ENCODE measurements at regions not wholly inside any gene's neighbourhood (a gene's known extent, or its start where the extent isn't known, plus 50 kb on each side); places are given as distances from the start of the nearest gene placed in this dataset.
"Not testable (repeated sequence)": the region's sequence is repeated elsewhere in the genome, so short reads cannot be mapped to it uniquely, and the experiment has no call there.

GRCh38 chr13:37475966-37476365 is 122.6 kb downstream of the POSTN start:
- no peak overlapping the region for H3K4me3 ChIP-seq (ENCODE audit: insufficient read length, low read depth)
- DNase-seq (ENCODE audit: low read depth, low spot score) = no peak
- no peaks in the 10 kb centered on the region for H3K27me3 ChIP-seq (ENCODE audit: insufficient read depth, insufficient read length)
- no peak overlapping the region for H3K9ac ChIP-seq (ENCODE audit: insufficient read length, low read depth)
- no peaks in the 10 kb centered on the region for H3K4me1 ChIP-seq (ENCODE audit: insufficient read depth, insufficient read length)
- no peak for TF ChIP-seq ZNF274 (IDR thresholded peaks at IDR 0.05; ENCODE audit: low read depth, low read length)
- no peak for TF ChIP-seq SUZ12 (IDR thresholded peaks at IDR 0.05; ENCODE audit: extremely low read depth, insufficient read depth, insufficient read length)
- TF ChIP-seq YY1 (IDR thresholded peaks at IDR 0.05; ENCODE audit: insufficient read depth, insufficient read length) = no peak
- H3K36me3 ChIP-seq (ENCODE audit: insufficient read depth, insufficient read length, low read length) = no peaks in the 10 kb centered on the region
- H3K9me3 ChIP-seq (ENCODE audit: insufficient read depth, low read length) = no peaks in the 10 kb centered on the region; the same call in 1 of the 2 replicates

DNA sequence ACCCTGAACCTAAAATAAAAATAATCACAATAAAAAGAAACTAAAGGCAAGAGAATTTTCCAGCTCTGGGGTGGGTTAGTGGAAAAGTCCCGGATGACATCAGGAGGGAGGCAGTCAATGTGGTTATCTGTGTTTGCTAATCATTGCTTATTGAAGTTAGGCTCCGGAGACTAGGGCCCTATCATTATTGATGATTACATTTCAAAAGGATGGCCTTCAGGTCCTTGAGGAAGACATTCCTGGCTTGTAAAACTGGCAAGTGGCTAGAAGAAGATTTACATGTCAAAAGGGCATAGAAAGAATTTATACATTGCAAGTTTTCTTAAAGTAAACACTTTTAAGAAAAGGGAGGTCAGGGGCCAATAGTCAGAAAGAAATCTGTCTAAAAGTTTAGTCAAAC is 123.4 kb downstream of the POSTN start:
- no peak overlapping the region for H3K4me3 ChIP-seq (ENCODE audit: insufficient read length, low read depth)
- H3K9ac ChIP-seq (ENCODE audit: insufficient read length, low read depth) = no peak overlapping the region
- H3K9me3 ChIP-seq (ENCODE audit: insufficient read depth, low read length) = no peaks in the 10 kb centered on the region; the same call in 1 of the 2 replicates
- DNase-seq (ENCODE audit: low read depth, low spot score) = no peak
- H3K27me3 ChIP-seq (ENCODE audit: insufficient read depth, insufficient read length) = no peaks in the 10 kb centered on the region
- no peaks in the 10 kb centered on the region for H3K36me3 ChIP-seq (ENCODE audit: insufficient read depth, insufficient read length, low read length)
- H3K4me1 ChIP-seq (ENCODE audit: insufficient read depth, insufficient read length) = no peaks in the 10 kb centered on the region
- TF ChIP-seq YY1 (IDR thresholded peaks at IDR 0.05; ENCODE audit: insufficient read depth, insufficient read length) = no peak
- TF ChIP-seq SUZ12 (IDR thresholded peaks at IDR 0.05; ENCODE audit: extremely low read depth, insufficient read depth, insufficient read length) = no peak
- no peak for TF ChIP-seq ZNF274 (IDR thresholded peaks at IDR 0.05; ENCODE audit: low read depth, low read length)

DNA sequence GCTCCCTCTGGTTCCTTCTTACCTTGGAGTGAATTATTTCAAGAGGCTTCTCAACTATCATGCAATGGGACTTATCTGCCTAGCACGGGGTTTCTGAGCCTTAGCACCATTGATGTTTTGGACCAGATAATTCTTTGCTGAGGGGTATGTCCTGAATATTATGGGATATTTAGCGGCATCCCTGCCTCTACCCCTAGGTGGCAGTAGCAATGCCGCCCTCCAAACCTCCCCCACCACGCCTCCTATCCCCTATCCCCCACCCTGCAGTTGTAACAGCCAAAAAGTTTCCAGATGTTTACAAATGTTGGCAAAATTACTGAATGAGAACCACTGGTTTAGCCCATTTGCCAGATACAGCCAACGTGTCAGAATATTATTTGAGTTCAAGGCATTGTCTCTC is 125.5 kb downstream of the POSTN start:
- H3K27me3 ChIP-seq (ENCODE audit: insufficient read depth, insufficient read length) = no peaks in the 10 kb centered on the region
- H3K4me3 ChIP-seq (ENCODE audit: insufficient read length, low read depth) = no peak overlapping the region
- TF ChIP-seq YY1 (IDR thresholded peaks at IDR 0.05; ENCODE audit: insufficient read depth, insufficient read length) = no peak
- TF ChIP-seq ZNF274 (IDR thresholded peaks at IDR 0.05; ENCODE audit: low read depth, low read length) = no peak
- no peak for TF ChIP-seq SUZ12 (IDR thresholded peaks at IDR 0.05; ENCODE audit: extremely low read depth, insufficient read depth, insufficient read length)
- DNase-seq (ENCODE audit: low read depth, low spot score) = no peak
- H3K4me1 ChIP-seq (ENCODE audit: insufficient read depth, insufficient read length) = no peaks in the 10 kb centered on the region
- no peak overlapping the region for H3K9ac ChIP-seq (ENCODE audit: insufficient read length, low read depth)
- no peaks in the 10 kb centered on the region for H3K36me3 ChIP-seq (ENCODE audit: insufficient read depth, insufficient read length, low read length)
- no peaks in the 10 kb centered on the region; the same call in 1 of the 2 replicates for H3K9me3 ChIP-seq (ENCODE audit: insufficient read depth, low read length)

DNA sequence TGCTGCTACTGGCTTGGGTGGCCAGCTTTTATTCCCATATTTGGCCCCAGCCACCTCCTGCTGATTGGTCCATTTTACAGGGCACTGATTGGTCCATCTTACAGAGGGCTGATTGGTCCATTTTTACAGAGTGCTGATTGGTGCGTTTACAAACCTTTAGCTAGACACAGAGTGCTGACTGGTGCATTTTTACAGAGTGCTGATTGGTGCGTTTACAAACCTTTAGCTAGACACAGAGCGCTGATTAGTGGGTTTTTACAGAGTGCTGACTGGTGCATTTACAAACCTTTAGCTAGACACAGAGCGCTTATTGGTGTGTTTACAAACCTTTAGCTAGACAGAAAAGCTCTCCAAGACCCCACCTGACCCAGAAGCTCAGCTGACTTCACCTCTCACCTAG is 126.3 kb downstream of the POSTN start:
- not testable (repeated sequence) for H3K9ac ChIP-seq (ENCODE audit: insufficient read length, low read depth); H3K36me3 ChIP-seq (ENCODE audit: insufficient read depth, insufficient read length, low read length); DNase-seq (ENCODE audit: low read depth, low spot score); H3K4me3 ChIP-seq (ENCODE audit: insufficient read length, low read depth); H3K27me3 ChIP-seq (ENCODE audit: insufficient read depth, insufficient read length); H3K4me1 ChIP-seq (ENCODE audit: insufficient read depth, insufficient read length); H3K9me3 ChIP-seq (ENCODE audit: insufficient read depth, low read length)

DNA sequence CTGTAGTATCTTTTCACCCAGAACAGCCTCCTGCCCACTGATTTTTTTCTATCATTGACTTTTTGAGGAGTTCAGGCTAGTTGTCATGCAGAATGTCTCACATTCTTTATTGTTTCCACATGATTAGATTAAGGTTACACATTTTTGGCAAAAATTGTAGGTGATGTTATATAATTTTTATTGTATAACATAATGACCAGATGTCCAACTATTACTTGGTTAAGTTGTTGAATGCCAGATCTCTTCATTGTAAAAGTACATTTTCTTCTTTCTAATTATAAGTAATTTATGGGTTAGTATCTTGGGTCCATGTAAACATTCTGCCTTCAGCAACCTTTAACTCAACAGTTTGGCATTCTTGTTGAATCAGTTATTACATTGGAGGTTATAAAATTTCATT is 138.4 kb downstream of the POSTN start:
- H3K4me3 ChIP-seq (ENCODE audit: insufficient read length, low read depth) = no peak overlapping the region
- DNase-seq (ENCODE audit: low read depth, low spot score) = no peak
- no peak for TF ChIP-seq ZNF274 (IDR thresholded peaks at IDR 0.05; ENCODE audit: low read depth, low read length)
- H3K27me3 ChIP-seq (ENCODE audit: insufficient read depth, insufficient read length) = no peaks in the 10 kb centered on the region
- H3K4me1 ChIP-seq (ENCODE audit: insufficient read depth, insufficient read length) = no peaks in the 10 kb centered on the region
- H3K36me3 ChIP-seq (ENCODE audit: insufficient read depth, insufficient read length, low read length) = no peaks in the 10 kb centered on the region
- H3K9me3 ChIP-seq (ENCODE audit: insufficient read depth, low read length) = no peaks in the 10 kb centered on the region
- H3K9ac ChIP-seq (ENCODE audit: insufficient read length, low read depth) = no peak overlapping the region

- Histone ChIP-seq H3K4me3 (ENCODE audit: insufficient read length, low read depth) (no peak overlapping the region), H3K36me3 (ENCODE audit: insufficient read depth, insufficient read length, low read length) (no peaks in the 10 kb centered on the region), H3K9ac (ENCODE audit: insufficient read length, low read depth) (no peak overlapping the region), H3K9me3 (ENCODE audit: insufficient read depth, low read length) (no peaks in the 10 kb centered on the region), H3K4me1 (ENCODE audit: insufficient read depth, insufficient read length) (no peaks in the 10 kb centered on the region), H3K27me3 (ENCODE audit: insufficient read depth, insufficient read length) (no peaks in the 10 kb centered on the region)
- no peak for TF ChIP-seq SUZ12 (IDR thresholded peaks at IDR 0.05; ENCODE audit: extremely low read depth, insufficient read depth, insufficient read length)
- no peak for DNase-seq (ENCODE audit: low read depth, low spot score)
Measured at GRCh38 chr13:37457612-37458011, 141.0 kb downstream of the POSTN start.

DNA sequence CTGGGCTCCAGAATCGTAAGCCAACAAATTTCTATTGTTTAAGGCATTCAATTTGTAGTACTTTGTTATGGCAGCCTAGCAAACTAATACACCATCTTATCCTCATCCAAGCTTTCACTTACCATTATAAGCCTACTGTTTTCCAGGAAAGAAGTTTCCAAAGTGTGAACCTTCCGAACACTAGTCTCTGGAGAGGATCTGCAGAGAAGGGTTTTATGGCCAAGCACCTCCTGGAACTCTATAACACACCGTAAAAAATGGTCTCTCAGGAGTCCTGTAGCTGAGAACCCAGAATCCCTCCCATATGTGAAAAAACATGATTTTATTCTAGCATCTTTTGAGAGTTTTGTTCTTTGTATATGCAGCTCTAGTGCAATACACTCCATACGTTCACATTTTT is 142.1 kb downstream of the POSTN start:
- no peak for TF ChIP-seq ZNF274 (IDR thresholded peaks at IDR 0.05; ENCODE audit: low read depth, low read length)
- no peak for TF ChIP-seq YY1 (IDR thresholded peaks at IDR 0.05; ENCODE audit: insufficient read depth, insufficient read length)
- no peak for TF ChIP-seq SUZ12 (IDR thresholded peaks at IDR 0.05; ENCODE audit: extremely low read depth, insufficient read depth, insufficient read length)
- Histone ChIP-seq H3K4me3 (ENCODE audit: insufficient read length, low read depth) (no peak overlapping the region), H3K4me1 (ENCODE audit: insufficient read depth, insufficient read length) (no peaks in the 10 kb centered on the region)

DNA sequence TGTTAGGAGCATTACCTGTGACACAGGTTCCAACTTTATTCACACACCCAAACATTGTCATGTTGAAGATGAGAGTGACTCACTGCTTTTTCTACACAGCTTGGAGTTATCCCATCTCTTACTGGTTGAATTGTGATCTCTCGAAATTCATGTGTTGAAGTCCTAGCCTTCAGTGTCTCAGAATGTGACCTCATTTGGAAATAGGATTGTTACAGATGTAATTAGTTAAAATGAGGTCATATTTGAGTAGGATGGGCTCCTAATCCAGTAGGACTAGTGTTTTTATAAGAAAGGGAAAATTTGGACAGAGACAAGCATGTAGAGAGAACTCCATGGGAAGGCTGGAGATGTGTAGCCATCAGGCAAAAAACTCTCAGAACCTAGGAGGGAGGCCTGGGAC is 142.5 kb downstream of the POSTN start:
- Histone ChIP-seq H3K9ac (ENCODE audit: insufficient read length, low read depth) (no peak overlapping the region), H3K27me3 (ENCODE audit: insufficient read depth, insufficient read length) (no peaks in the 10 kb centered on the region), H3K36me3 (ENCODE audit: insufficient read depth, insufficient read length, low read length) (no peaks in the 10 kb centered on the region), H3K9me3 (ENCODE audit: insufficient read depth, low read length) (no peaks in the 10 kb centered on the region), H3K4me1 (ENCODE audit: insufficient read depth, insufficient read length) (no peaks in the 10 kb centered on the region), H3K4me3 (ENCODE audit: insufficient read length, low read depth) (no peak overlapping the region)
- DNase-seq (ENCODE audit: low read depth, low spot score) = no peak
- TF ChIP-seq SUZ12 (IDR thresholded peaks at IDR 0.05; ENCODE audit: extremely low read depth, insufficient read depth, insufficient read length) = no peak
- no peak for TF ChIP-seq YY1 (IDR thresholded peaks at IDR 0.05; ENCODE audit: insufficient read depth, insufficient read length)
- no peak for TF ChIP-seq ZNF274 (IDR thresholded peaks at IDR 0.05; ENCODE audit: low read depth, low read length)

More for the DNA sequence above, 142.1 kb downstream of the POSTN start:
- no peaks in the 10 kb centered on the region for H3K27me3 ChIP-seq (ENCODE audit: insufficient read depth, insufficient read length)
- no peak for DNase-seq (ENCODE audit: low read depth, low spot score)
- H3K9ac ChIP-seq (ENCODE audit: insufficient read length, low read depth) = no peak overlapping the region
- H3K36me3 ChIP-seq (ENCODE audit: insufficient read depth, insufficient read length, low read length) = no peaks in the 10 kb centered on the region
- no peaks in the 10 kb centered on the region for H3K9me3 ChIP-seq (ENCODE audit: insufficient read depth, low read length)

Measured in NT2/D1 (cell line).